GDM1 (cell line): ENCODE measurements at regions not wholly inside any gene's neighbourhood (a gene's known extent, or its start where the extent isn't known, plus 50 kb on each side); places are given as distances from the start of the nearest gene placed in this dataset.
"Not testable (repeated sequence)": the region's sequence is repeated elsewhere in the genome, so short reads cannot be mapped to it uniquely, and the experiment has no call there.

Experiments used
- DNase-seq: peaks from one replicate; lab custom pipeline; 2025; lab: John Stamatoyannopoulos, UW

GRCh38 chr1:10911490-10912166 lies 100.8 kb upstream of the TARDBP start:
- no peak for DNase-seq

DNA sequence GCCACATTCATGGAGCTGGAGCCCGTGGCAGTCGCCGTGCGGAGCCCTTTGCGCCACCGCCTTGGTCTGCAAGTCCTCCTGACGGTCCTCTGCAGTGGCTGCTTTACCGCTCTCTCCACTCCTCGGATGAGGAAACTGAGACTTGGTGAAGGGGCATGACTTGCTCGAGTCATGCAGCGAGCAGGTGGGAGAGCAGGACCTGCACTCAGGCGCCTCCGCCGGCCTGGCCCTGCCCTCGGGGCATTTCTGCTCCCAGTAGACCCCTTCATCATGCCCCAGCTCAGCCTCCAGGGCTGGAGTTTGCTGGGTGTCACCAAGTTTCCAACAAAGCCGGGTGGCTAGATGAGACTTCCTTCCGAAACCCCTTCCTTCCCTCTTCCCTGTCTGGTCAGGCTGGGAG lies 100.0 kb upstream of the TARDBP start:
- no peak for DNase-seq

- DNase-seq = no peak
Measured at GRCh38 chr1:10914056-10914455, 98.4 kb upstream of the TARDBP start.

DNA sequence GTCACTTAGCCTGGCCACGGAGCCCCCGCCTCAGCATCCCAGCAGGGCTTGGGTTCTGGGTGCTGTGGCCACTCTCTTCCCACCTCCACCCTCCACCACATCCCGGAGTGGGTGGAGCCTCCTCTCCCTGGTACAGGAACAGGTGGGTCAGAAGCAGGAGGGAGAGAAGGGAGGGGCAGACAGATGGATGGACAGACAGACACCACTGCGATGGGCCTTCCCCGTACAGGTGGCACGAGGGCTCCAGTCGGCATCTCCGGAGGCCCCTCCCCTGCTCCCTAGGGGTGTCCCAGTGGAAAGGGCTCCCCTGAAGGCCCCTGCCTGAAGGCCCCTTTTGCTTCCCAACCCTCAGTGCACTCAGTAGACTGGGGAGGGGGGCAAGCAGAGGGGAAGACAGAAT lies 96.9 kb upstream of the TARDBP start:
- DNase-seq = no peak

GRCh38 chr1:10916311-10916710 lies 96.1 kb upstream of the TARDBP start:
- DNase-seq = no peak

DNA sequence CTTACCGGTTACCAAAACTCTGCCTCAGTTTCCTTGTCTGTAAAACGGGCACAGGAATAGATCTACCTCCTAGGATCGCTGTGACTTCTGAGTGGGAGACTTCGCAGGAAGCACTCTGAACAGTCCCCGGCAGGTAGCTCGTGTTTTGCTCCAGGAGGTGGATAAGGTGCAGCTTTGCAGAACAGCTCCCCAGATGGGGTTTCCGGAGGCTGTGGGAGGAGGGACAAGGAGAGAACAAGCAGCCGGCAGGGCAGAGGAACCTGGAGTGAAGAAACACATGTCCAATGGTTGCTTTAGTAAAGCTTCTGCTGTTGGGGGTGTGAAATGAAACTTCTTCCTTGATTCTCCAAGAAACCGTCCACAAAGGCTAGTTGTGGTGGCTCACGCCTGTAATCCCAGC lies 95.5 kb upstream of the TARDBP start:
- DNase-seq = no peak

DNA sequence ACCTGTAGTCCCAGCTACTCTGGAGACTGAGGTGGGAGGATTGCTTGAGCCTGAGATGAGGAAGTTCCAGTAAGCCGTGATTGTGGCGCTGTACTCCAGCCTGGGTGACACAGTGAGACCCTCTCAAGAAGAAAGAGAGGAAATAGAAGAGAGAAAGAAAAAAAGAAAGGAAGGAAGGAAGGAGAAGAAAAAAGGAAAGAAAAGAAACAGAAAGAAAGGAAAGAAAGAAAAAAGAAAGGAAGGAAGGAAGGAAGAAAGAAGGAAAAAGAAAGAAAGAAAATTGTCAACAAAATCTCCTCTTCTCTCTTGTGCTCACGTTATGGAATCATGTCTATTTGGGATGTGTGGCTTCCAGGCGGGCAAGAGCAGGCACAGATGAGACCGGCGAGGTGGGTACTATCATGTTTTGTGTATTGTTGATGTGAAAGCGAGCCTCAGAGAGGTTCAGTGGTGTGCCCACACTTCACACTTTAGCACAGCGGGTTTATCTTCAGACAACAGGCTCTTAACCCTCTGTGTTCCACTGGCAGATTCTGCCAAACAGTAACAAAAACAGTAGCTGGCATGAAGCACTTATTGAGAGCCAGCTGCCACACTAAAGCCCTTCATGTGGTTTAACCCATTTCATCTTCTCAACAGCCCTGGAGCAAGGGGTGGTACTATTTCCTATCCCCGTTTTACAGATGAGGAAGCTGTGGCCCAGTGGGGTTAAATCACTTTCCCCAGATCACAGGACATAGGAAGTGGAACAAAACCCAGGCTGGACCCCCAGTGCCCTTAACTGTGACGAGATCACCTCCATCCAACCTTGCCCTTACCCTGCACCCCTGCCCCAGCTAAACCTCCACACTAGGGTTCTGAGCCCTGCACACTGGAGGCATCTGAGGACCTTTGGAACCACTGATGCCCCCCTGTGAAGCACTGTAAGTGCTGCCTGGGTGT lies 94.7 kb upstream of the TARDBP start:
- DNase-seq = no peak

- no peak for DNase-seq
Measured at GRCh38 chr1:10918531-10918930, 93.9 kb upstream of the TARDBP start.

GRCh38 chr1:10920063-10920626 lies 92.3 kb upstream of the TARDBP start:
- no peak for DNase-seq

GRCh38 chr1:10922315-10923060 lies 90.0 kb upstream of the TARDBP start:
- DNase-seq = not testable (repeated sequence)

GRCh38 chr1:10924030-10924429 lies 88.4 kb upstream of the TARDBP start:
- DNase-seq = no peak

DNA sequence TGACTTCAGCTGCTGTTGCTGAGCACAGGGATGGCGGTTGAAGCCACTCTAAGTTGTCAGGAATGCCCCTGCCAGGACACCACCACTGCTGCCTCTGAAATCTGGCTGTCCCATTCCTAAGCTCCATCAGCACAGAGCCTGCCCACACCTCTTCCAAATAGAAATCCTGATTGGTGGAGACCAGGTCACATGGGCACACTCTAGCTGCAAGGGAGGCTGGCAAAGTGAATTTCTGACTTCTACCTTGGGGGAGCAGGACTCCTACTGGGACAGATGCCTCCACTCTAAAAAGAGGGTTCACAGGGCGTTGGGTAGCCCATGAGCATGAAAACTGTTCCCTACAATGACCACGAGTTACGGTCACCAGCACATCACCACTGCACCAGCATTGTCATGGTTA lies 83.8 kb upstream of the TARDBP start:
- DNase-seq = no peak

DNA sequence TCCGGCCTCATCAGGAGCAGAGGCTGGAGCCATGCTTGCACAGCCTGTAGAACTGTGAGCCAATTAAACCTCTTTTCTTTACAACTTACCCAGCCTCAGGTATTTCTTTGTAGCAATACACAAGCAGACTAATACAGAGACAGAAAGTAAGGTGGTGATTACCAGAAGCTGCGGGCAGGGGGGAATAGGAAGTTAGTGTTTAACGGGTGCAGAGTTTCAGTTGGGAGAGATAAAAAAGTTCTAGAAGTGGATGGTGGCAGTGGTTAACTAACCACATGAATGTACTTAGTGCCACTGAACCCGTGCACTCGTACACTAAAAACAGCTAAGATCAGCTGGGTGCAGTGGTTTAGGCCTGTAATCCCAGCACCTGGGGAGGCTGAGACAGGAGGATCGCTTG lies 80.4 kb upstream of the TARDBP start:
- no peak for DNase-seq

DNA sequence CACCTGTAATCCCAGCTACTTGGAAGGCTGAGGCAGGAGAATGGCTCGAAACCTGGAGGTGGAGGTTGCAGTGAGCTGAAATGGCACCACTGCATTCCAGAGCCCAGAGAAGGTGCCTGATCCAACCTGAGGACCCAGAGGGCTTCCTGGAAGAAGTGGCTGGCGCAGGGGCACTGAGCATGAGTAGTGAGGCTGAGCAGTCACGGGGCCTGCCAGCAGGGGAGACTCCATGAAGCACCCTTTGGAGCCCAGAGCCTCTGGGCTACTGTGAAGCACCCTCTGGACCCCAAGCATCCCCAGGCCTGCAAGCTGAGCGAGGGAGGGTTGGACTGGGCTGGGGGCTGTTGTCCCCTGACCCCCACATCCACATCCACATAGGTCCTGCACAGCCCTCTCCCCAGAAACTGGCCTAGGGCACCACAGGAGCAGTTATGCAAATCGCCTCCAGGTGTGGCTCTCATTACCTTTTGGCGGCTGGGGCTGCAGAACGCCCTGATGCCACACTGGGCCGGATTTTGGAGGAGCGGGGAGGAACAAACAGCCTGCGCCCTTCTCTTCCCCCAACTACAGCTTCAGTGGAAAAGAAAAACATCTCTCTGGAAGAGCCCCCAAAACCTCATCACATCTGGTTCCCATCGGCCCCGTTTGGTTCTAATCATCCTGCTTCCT lies 78.2 kb upstream of the TARDBP start:
- no peak for DNase-seq

GRCh38 chr1:10935246-10935645 lies 77.2 kb upstream of the TARDBP start:
- no peak for DNase-seq

GRCh38 chr1:10935724-10936123 lies 76.7 kb upstream of the TARDBP start:
- no peak for DNase-seq

DNA sequence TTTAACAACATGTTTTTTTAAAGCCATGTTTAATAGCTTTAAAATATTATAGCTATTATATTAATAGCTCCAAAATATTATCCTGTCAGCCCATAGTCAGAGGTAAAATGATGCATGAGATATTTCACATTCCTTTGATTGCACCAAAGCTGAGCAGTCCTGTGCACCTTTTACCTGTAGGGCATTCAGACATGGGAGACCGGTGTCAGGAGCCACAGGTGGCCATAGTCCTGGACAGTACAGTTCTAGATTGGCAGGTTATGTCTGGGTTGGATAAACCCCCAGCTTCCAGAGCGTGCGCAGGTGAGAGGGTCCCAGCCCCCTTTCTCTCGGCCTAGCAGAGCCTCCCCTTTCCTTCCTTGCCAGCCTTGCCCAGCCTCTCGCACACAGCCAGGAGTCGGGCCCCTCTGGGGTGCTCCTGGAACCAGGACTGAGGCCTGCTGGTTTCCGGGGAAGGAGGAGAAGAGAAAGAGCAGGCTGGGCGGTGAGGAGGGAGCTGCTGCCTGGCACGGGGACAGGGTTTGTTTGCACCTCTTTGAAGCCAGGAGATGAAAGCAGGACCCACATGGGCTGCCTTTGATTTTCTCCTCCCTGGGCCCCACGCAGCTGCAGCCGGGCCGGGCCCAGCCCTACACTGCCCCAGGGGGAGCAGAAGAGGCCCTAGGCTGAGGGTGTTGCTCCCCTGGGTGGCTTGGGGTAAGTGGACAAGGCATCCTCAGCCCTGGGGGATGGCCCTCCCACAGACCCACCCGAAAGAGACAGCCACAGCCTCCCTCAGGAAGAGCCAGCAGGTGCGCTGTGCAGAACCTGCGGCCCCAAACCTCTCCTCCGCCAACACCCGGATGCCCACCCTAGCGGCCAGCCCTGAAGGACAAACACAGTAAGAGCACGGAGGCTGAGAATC lies 75.2 kb upstream of the TARDBP start:
- no peak for DNase-seq

GRCh38 chr1:10938741-10939417 lies 73.6 kb upstream of the TARDBP start:
- no peak for DNase-seq

- DNase-seq = no peak
Measured at GRCh38 chr1:10939654-10940450, 72.6 kb upstream of the TARDBP start.
